ENCODE measurements at regions not wholly inside any gene's neighbourhood (a gene's known extent, or its start where the extent isn't known, plus 50 kb on each side); places are given as distances from the start of the nearest gene placed in this dataset.

DNA sequence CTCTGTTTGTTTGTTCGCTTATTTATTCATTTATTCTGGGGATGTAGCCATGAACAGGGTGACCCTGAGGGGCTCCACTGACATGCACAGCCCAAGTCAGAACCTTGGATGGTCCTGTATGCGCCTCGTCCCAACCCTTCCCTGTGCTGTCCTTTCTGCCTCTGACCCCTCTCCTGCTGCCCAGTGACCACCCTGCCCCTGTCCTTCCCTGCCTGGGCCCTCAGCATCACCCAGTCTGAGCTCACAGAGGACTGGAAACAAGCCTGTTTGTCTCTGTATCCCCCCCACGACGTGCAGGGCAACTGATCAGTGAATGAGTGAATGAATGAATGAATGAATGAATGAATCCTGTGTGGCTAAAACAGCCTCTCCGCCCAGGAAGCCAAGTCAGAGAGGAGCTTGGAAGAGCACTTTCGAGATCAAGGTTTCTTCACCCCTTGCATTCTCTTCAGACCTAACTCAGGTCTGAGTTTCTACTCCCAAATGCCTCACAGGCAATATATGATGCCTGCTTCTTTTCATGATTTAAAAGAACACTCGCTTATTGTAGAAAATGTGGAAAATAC, 157.7 kb downstream of the SMAD6 start:
- Mint-ChIP-seq H3K4me1 (peaks cover 6% of the 10 kb centered on the region), H3K27me3 (ENCODE audit: insufficient read depth) (no peaks in the 10 kb centered on the region), H3K9me3 (no peaks in the 10 kb centered on the region), H3K27ac (no peak overlapping the region), H3K36me3 (ENCODE audit: low read depth) (peaks cover 12% of the 10 kb centered on the region), H3K4me3 (no peak overlapping the region)
- Histone ChIP-seq H3K27me3 (ENCODE audit: control insufficient read depth, insufficient read depth, low read length, poor library complexity, severe bottlenecking) (no peaks in the 10 kb centered on the region), H3K27ac (ENCODE audit: low read depth, low read length) (no peak overlapping the region), H3K9me3 (ENCODE audit: control insufficient read depth, low read length) (no peaks in the 10 kb centered on the region), H3K9ac (ENCODE audit: extremely low read depth, low read length, poor library complexity, severe bottlenecking) (no peak overlapping the region), H3K36me3 (ENCODE audit: control insufficient read depth, insufficient read depth, low read length) (peaks cover 7% of the 10 kb centered on the region), H3K4me3 (ENCODE audit: low read length) (no peak overlapping the region), H3K4me1 (ENCODE audit: control insufficient read depth, insufficient read depth, low read length) (no peaks in the 10 kb centered on the region)
- DNase-seq = peak; percentile 30
- TF ChIP-seq, protein P1, sequence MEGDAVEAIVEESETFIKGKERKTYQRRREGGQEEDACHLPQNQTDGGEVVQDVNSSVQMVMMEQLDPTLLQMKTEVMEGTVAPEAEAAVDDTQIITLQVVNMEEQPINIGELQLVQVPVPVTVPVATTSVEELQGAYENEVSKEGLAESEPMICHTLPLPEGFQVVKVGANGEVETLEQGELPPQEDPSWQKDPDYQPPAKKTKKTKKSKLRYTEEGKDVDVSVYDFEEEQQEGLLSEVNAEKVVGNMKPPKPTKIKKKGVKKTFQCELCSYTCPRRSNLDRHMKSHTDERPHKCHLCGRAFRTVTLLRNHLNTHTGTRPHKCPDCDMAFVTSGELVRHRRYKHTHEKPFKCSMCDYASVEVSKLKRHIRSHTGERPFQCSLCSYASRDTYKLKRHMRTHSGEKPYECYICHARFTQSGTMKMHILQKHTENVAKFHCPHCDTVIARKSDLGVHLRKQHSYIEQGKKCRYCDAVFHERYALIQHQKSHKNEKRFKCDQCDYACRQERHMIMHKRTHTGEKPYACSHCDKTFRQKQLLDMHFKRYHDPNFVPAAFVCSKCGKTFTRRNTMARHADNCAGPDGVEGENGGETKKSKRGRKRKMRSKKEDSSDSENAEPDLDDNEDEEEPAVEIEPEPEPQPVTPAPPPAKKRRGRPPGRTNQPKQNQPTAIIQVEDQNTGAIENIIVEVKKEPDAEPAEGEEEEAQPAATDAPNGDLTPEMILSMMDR (conservative IDR thresholded peaks at IDR 0.05) = no peak
- 82 to 92% methylated on average over 5 to 8 of the region's 8 CpGs for WGBS, 2 experiments (ENCODE audit: insufficient coverage in 1 of 2, insufficient read length in 1 of 2)

DNA sequence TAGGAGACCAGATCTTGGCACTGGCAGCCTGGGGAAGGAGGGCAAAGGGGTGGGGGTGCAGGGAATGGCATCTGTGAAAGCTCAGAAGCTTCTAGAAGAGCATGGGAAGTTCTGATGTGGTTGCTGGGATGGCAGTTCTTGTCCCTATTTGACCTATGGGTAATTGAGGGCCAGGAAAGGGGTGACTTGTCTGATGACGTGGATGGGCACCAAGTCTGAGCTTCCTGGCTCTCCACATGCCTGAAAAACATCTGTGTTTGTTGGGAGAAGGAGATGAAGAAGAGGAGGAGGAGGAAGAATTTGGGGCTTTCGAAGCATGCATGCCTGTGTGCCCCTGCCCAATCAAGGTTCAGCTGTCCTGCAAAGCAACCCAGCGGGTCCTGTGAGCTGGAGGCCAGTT, 158.8 kb downstream of the SMAD6 start:
- TF ChIP-seq, protein P1 (conservative IDR thresholded peaks at IDR 0.05) = no peak
- Histone ChIP-seq H3K27me3 (ENCODE audit: control insufficient read depth, insufficient read depth, low read length, poor library complexity, severe bottlenecking) (no peaks in the 10 kb centered on the region), H3K9me3 (ENCODE audit: control insufficient read depth, low read length) (no peaks in the 10 kb centered on the region), H3K4me3 (ENCODE audit: low read length) (no peak overlapping the region), H3K27ac (ENCODE audit: low read depth, low read length) (no peak overlapping the region), H3K36me3 (ENCODE audit: control insufficient read depth, insufficient read depth, low read length) (peaks cover 7% of the 10 kb centered on the region), H3K4me1 (ENCODE audit: control insufficient read depth, insufficient read depth, low read length) (peaks cover 5% of the 10 kb centered on the region), H3K9ac (ENCODE audit: extremely low read depth, low read length, poor library complexity, severe bottlenecking) (no peak overlapping the region)
- peaks cover 13% of the 10 kb centered on the region for H3K36me3 Mint-ChIP-seq (ENCODE audit: low read depth)
- no peak overlapping the region for H3K4me3 Mint-ChIP-seq
- H3K27me3 Mint-ChIP-seq (ENCODE audit: insufficient read depth) = no peaks in the 10 kb centered on the region
- DNase-seq = peak; percentile 31
- 94 to 100% methylated on average over 2 to 3 of the region's 3 CpGs for WGBS, 2 experiments (ENCODE audit: insufficient coverage in 1 of 2, insufficient read length in 1 of 2)
- peaks cover 10% of the 10 kb centered on the region for H3K4me1 Mint-ChIP-seq
- no peaks in the 10 kb centered on the region for H3K9me3 Mint-ChIP-seq
- H3K27ac Mint-ChIP-seq = no peak overlapping the region

DNA sequence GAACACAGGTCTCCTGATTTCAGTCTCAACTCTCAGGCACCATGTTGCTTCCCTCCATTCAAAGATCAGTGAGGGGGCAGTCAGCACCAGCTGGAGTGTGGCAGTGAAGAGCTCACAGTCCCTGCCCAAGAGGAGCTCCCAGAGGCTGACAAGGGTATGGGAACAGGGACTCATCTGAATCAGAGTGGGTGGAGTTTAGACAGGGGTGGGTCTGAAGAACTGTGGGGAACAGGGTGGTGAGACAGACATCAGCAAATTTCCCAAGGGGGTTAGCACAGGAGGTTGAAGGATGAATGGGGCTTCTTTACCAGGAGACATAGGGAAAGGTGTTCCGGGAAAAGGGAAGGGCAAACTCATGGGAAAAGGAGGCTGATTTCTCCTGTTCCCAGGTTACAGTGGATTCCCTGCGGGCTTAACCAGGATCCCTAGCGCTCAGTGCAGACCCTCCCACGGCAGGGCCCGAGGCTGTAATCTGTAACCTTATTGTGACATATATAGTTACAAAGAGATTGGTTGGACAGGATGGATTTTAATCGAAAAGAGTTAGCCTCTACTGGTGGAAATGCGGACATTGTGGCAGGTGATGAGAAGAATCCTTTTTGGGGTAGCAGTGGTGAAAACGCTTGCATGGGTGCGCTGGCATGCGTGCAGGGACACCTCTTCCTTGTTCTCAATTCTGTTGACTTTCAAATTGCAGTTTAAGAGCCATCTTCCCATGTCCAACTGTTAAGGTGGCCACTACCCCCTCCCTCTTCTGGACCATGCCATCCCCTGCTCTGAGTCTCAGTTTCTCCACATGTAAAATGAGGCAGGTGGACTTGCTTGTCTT, 160.3 kb downstream of the SMAD6 start:
- Histone ChIP-seq H3K9me3 (ENCODE audit: control insufficient read depth, low read length) (no peaks in the 10 kb centered on the region), H3K4me1 (ENCODE audit: control insufficient read depth, insufficient read depth, low read length) (peaks cover 6% of the 10 kb centered on the region), H3K9ac (ENCODE audit: extremely low read depth, low read length, poor library complexity, severe bottlenecking) (no peak overlapping the region), H3K4me3 (ENCODE audit: low read length) (no peak overlapping the region), H3K36me3 (ENCODE audit: control insufficient read depth, insufficient read depth, low read length) (peaks cover 7% of the 10 kb centered on the region), H3K27ac (ENCODE audit: low read depth, low read length) (no peak overlapping the region), H3K27me3 (ENCODE audit: control insufficient read depth, insufficient read depth, low read length, poor library complexity, severe bottlenecking) (no peaks in the 10 kb centered on the region)
- Mint-ChIP-seq H3K4me3 (no peak overlapping the region), H3K27me3 (ENCODE audit: insufficient read depth) (no peaks in the 10 kb centered on the region), H3K36me3 (ENCODE audit: low read depth) (peaks cover 24% of the 10 kb centered on the region), H3K4me1 (peaks cover 18% of the 10 kb centered on the region), H3K27ac (no peak overlapping the region), H3K9me3 (no peaks in the 10 kb centered on the region)
- 93 to 96% methylated on average over 9 to 10 of the region's 10 CpGs for WGBS, 2 experiments (ENCODE audit: insufficient coverage in 1 of 2, insufficient read length in 1 of 2)
- TF ChIP-seq, protein P1 (conservative IDR thresholded peaks at IDR 0.05) = no peak
- DNase-seq = peak; percentile 69
